ENCODE measurements at regions not wholly inside any gene's neighbourhood (a gene's known extent, or its start where the extent isn't known, plus 50 kb on each side); places are given as distances from the start of the nearest gene placed in this dataset.

- DNase-seq (ENCODE audit: low read depth, low spot score) = no peak
- TF ChIP-seq CTCF (conservative IDR thresholded peaks at IDR 0.05) = peak; percentile 63
- H3K27me3 Mint-ChIP-seq (ENCODE audit: low read depth) = no peaks in the 10 kb centered on the region
- H3K27ac Mint-ChIP-seq (ENCODE audit: unreplicated experiment) = no peak overlapping the region
- H3K4me3 Mint-ChIP-seq = no peak overlapping the region
- peaks cover 2% of the 10 kb centered on the region for H3K36me3 Mint-ChIP-seq (ENCODE audit: low read depth)
- H3K4me1 Mint-ChIP-seq = peaks cover 32% of the 10 kb centered on the region
- H3K9me3 Mint-ChIP-seq = peaks cover 3% of the 10 kb centered on the region
Observed at GRCh38 chr12:91367234-91367849, 184.7 kb upstream of the DCN start.

- no peak for DNase-seq (ENCODE audit: low read depth, low spot score)
- Mint-ChIP-seq H3K4me1 (peaks cover 31% of the 10 kb centered on the region), H3K27ac (ENCODE audit: unreplicated experiment) (no peak overlapping the region), H3K4me3 (no peak overlapping the region), H3K27me3 (ENCODE audit: low read depth) (no peaks in the 10 kb centered on the region), H3K36me3 (ENCODE audit: low read depth) (peaks cover 2% of the 10 kb centered on the region), H3K9me3 (no peaks in the 10 kb centered on the region)
- no peak for TF ChIP-seq CTCF (conservative IDR thresholded peaks at IDR 0.05)
Observed at GRCh38 chr12:91364471-91365184, 182.0 kb upstream of the DCN start.

- no peaks in the 10 kb centered on the region for H3K9me3 Mint-ChIP-seq
- no peaks in the 10 kb centered on the region for H3K27me3 Mint-ChIP-seq (ENCODE audit: low read depth)
- peak; percentile 84 for TF ChIP-seq CTCF (conservative IDR thresholded peaks at IDR 0.05)
- H3K36me3 Mint-ChIP-seq (ENCODE audit: low read depth) = no peaks in the 10 kb centered on the region
- H3K4me1 Mint-ChIP-seq = peaks cover 27% of the 10 kb centered on the region
- H3K27ac Mint-ChIP-seq (ENCODE audit: unreplicated experiment) = no peak overlapping the region
- DNase-seq (ENCODE audit: low read depth, low spot score) = no peak
- no peak overlapping the region for H3K4me3 Mint-ChIP-seq
Observed at GRCh38 chr12:91361864-91362263, 179.2 kb upstream of the DCN start.

GRCh38 chr12:91357381-91357780 is 174.8 kb upstream of the DCN start:
- no peak for DNase-seq (ENCODE audit: low read depth, low spot score)
- Mint-ChIP-seq H3K27ac (ENCODE audit: unreplicated experiment) (no peak overlapping the region), H3K36me3 (ENCODE audit: low read depth) (no peaks in the 10 kb centered on the region), H3K4me3 (no peak overlapping the region), H3K4me1 (peaks cover 25% of the 10 kb centered on the region), H3K27me3 (ENCODE audit: low read depth) (no peaks in the 10 kb centered on the region), H3K9me3 (no peaks in the 10 kb centered on the region)
- TF ChIP-seq CTCF (conservative IDR thresholded peaks at IDR 0.05) = no peak

GRCh38 chr12:91356405-91356804 is 173.8 kb upstream of the DCN start:
- Mint-ChIP-seq H3K4me3 (no peak overlapping the region), H3K27ac (ENCODE audit: unreplicated experiment) (no peak overlapping the region), H3K36me3 (ENCODE audit: low read depth) (no peaks in the 10 kb centered on the region), H3K27me3 (ENCODE audit: low read depth) (no peaks in the 10 kb centered on the region), H3K9me3 (peaks cover 5% of the 10 kb centered on the region), H3K4me1 (peaks cover 15% of the 10 kb centered on the region)
- TF ChIP-seq CTCF (conservative IDR thresholded peaks at IDR 0.05) = no peak
- DNase-seq (ENCODE audit: low read depth, low spot score) = no peak
